ENCODE measurements at regions not wholly inside any gene's neighbourhood (a gene's known extent, or its start where the extent isn't known, plus 50 kb on each side); places are given as distances from the start of the nearest gene placed in this dataset.

- no peak for DNase-seq
Observed at GRCh38 chr4:23163647-23164436, 471.1 kb downstream of the GBA3 start.

GRCh38 chr4:23162275-23162674 lies 469.5 kb downstream of the GBA3 start:
- DNase-seq, result no peak

GRCh38 chr4:23161787-23162186 lies 469.1 kb downstream of the GBA3 start:
- DNase-seq, result no peak

GRCh38 chr4:23153076-23153475 lies 460.3 kb downstream of the GBA3 start:
- DNase-seq, result no peak

- DNase-seq, result no peak
Observed at GRCh38 chr4:23149815-23150214, 457.1 kb downstream of the GBA3 start.

GRCh38 chr4:23144707-23145106 lies 452.0 kb downstream of the GBA3 start:
- DNase-seq, result no peak

GRCh38 chr4:23135792-23136645 lies 443.3 kb downstream of the GBA3 start:
- DNase-seq, result peak in 1 of 5 experiments; percentile 17

GRCh38 chr4:23134331-23134730 lies 441.6 kb downstream of the GBA3 start:
- no peak for DNase-seq

GRCh38 chr4:23130845-23131244 lies 438.1 kb downstream of the GBA3 start:
- DNase-seq, result no peak

- DNase-seq, result no peak
Observed at GRCh38 chr4:23125118-23125517, 432.4 kb downstream of the GBA3 start.

GRCh38 chr4:23122666-23123400 lies 430.1 kb downstream of the GBA3 start:
- no peak for DNase-seq

- no peak for DNase-seq
Observed at GRCh38 chr4:23120374-23120773, 427.6 kb downstream of the GBA3 start.

- DNase-seq, result peak in 1 of 5 experiments; percentile 27
Observed at GRCh38 chr4:23117826-23118225, 425.1 kb downstream of the GBA3 start.

- peak in 1 of 5 experiments; percentile 55 for DNase-seq
Observed at GRCh38 chr4:23114538-23114937, 421.8 kb downstream of the GBA3 start.

- no peak for DNase-seq
Observed at GRCh38 chr4:23113104-23113503, 420.4 kb downstream of the GBA3 start.

- no peak for DNase-seq
Observed at GRCh38 chr4:23106516-23106915, 413.8 kb downstream of the GBA3 start.

- no peak for DNase-seq
Observed at GRCh38 chr4:23105759-23106370, 413.1 kb downstream of the GBA3 start.

- no peak for DNase-seq
Observed at GRCh38 chr4:23097251-23097650, 404.5 kb downstream of the GBA3 start.

GRCh38 chr4:23091711-23092110 lies 399.0 kb downstream of the GBA3 start:
- no peak for DNase-seq

GRCh38 chr4:23085249-23085568 lies 392.5 kb downstream of the GBA3 start:
- no peak for DNase-seq

GRCh38 chr4:23084559-23085248 lies 392.0 kb downstream of the GBA3 start:
- DNase-seq, result no peak

GRCh38 chr4:23083391-23083790 lies 390.7 kb downstream of the GBA3 start:
- no peak for DNase-seq

Data from T-helper 2 cell (primary cell).